NB4 (cell line): ENCODE measurements at regions not wholly inside any gene's neighbourhood (a gene's known extent, or its start where the extent isn't known, plus 50 kb on each side); places are given as distances from the start of the nearest gene placed in this dataset.

Experiments used
- CTCF ChIP-seq: IDR thresholded peaks from one replicate; pipeline ENCODE4 v1.5.1; 2012; ENCODE audit warnings: low read depth, low read length
- MYC ChIP-seq: IDR thresholded peaks from 2 replicates; pipeline ENCODE4 v1.6.1; 2011; ENCODE audit warnings: low read depth, low read length
- POLR2A ChIP-seq: IDR thresholded peaks from 2 replicates; pipeline ENCODE4 v1.6.1; 2011; ENCODE audit warnings: mild to moderate bottlenecking; ENCODE audit not compliant: insufficient read length; ENCODE audit errors: extremely low read depth

GRCh38 chr2:192471982-192472381 lies 277.2 kb upstream of the TMEFF2 start:
- TF ChIP-seq POLR2A (no peak), CTCF (no peak), MYC (no peak)
